ENCODE measurements at regions not wholly inside any gene's neighbourhood (a gene's known extent, or its start where the extent isn't known, plus 50 kb on each side); places are given as distances from the start of the nearest gene placed in this dataset.

GRCh38 chr3:22121068-22121701 is 370.2 kb upstream of the ZNF385D start:
- Mint-ChIP-seq H3K27me3 (ENCODE audit: low read depth) (no peaks in the 10 kb centered on the region), H3K4me3 (no peak overlapping the region), H3K27ac (no peak overlapping the region), H3K36me3 (ENCODE audit: insufficient read depth in 1 of 3, low read depth in 3 of 3) (no peaks in the 10 kb centered on the region), H3K4me1 (peaks cover 3% of the 10 kb centered on the region in 2 experiments; a peak in 3 of 4 replicates), H3K9me3 (no peaks in the 10 kb centered on the region)
- Histone ChIP-seq H3K23me2 (ENCODE audit: insufficient read length, low read depth, low read length, poor library complexity, severe bottlenecking) (no peaks in the 10 kb centered on the region), H4K5ac (ENCODE audit: insufficient read length, low read depth, low read length) (no peak overlapping the region), H3K9me3 (ENCODE audit: control insufficient read depth, low read depth, low read length) (no peaks in the 10 kb centered on the region), H4K8ac (replicated peaks; ENCODE audit: insufficient read length, low read depth, low read length) (no peak overlapping the region), H3K14ac (ENCODE audit: insufficient read depth, low read length) (no peak overlapping the region), H3K23ac (ENCODE audit: insufficient read length, low read depth, low read length) (no peak overlapping the region), H3T11ph (ENCODE audit: low read length) (no peak overlapping the region), H3K79me1 (ENCODE audit: insufficient read depth, low read depth, low read length, poor library complexity, severe bottlenecking) (no peaks in the 10 kb centered on the region), H3K4ac (ENCODE audit: low read depth, low read length) (no peak overlapping the region), H4K20me1 (ENCODE audit: control insufficient read depth, insufficient read depth, insufficient read length) (no peaks in the 10 kb centered on the region), H2BK20ac (ENCODE audit: low read depth, low read length, poor library complexity, severe bottlenecking) (no peak overlapping the region), H4K91ac (ENCODE audit: insufficient read length, low read depth, low read length) (no peak overlapping the region), H3K27ac (ENCODE audit: insufficient read length, low read depth, low read length) (no peak overlapping the region), H3K79me2 (ENCODE audit: insufficient read depth, low read length) (no peaks in the 10 kb centered on the region), H2BK15ac (ENCODE audit: low read depth, low read length) (no peak overlapping the region), H2BK5ac (ENCODE audit: insufficient read length, low read length) (no peak overlapping the region), H2BK12ac (ENCODE audit: insufficient read length, low read depth, low read length) (no peak overlapping the region), H3K4me2 (ENCODE audit: insufficient read depth, insufficient read length, low read length) (no peak overlapping the region), H3K56ac (ENCODE audit: insufficient read length, low read depth, low read length) (no peak overlapping the region), H3K18ac (ENCODE audit: insufficient read length, low read depth, low read length) (no peak overlapping the region), H3K9ac (ENCODE audit: extremely low read depth, insufficient read length, low read length) (no peak overlapping the region), H3K27me3 (ENCODE audit: insufficient read depth, low read length) (no peaks in the 10 kb centered on the region), H2AFZ (ENCODE audit: low read length) (no peak overlapping the region), H2BK120ac (ENCODE audit: low read depth, low read length, poor library complexity, severe bottlenecking) (no peak overlapping the region), H2AK5ac (ENCODE audit: insufficient read length, low read length) (no peak overlapping the region), H3K4me1 (ENCODE audit: insufficient read depth, low read length) (no peaks in the 10 kb centered on the region)
- DNase-seq: no peak
- no CpG with 5 or more reads among the region's 5 CpGs for WGBS (ENCODE audit: extremely low coverage, insufficient read length, low lambda C conversion rate)
- no peak for TF ChIP-seq CTCF (conservative IDR thresholded peaks at IDR 0.05)
